ENCODE measurements at regions not wholly inside any gene's neighbourhood (a gene's known extent, or its start where the extent isn't known, plus 50 kb on each side); places are given as distances from the start of the nearest gene placed in this dataset.

GRCh38 chr4:13047591-13047990 lies 436.5 kb downstream of the RAB28 start:
- no peaks in the 10 kb centered on the region for H3K36me3 Mint-ChIP-seq (ENCODE audit: low read depth)
- no peak for DNase-seq
- Histone ChIP-seq H3K27ac (ENCODE audit: low read depth, low read length) (no peak overlapping the region), H3K4me1 (ENCODE audit: control insufficient read depth, insufficient read depth, low read length) (no peaks in the 10 kb centered on the region), H3K9ac (ENCODE audit: extremely low read depth, low read length, poor library complexity, severe bottlenecking) (no peak overlapping the region), H3K9me3 (ENCODE audit: control insufficient read depth, low read length) (no peaks in the 10 kb centered on the region), H3K4me3 (ENCODE audit: low read length) (no peak overlapping the region), H3K36me3 (ENCODE audit: control insufficient read depth, insufficient read depth, low read length) (no peaks in the 10 kb centered on the region), H3K27me3 (ENCODE audit: control insufficient read depth, insufficient read depth, low read length, poor library complexity, severe bottlenecking) (no peaks in the 10 kb centered on the region)
- H3K27me3 Mint-ChIP-seq (ENCODE audit: insufficient read depth), result no peaks in the 10 kb centered on the region
- no peaks in the 10 kb centered on the region for H3K9me3 Mint-ChIP-seq
- H3K4me3 Mint-ChIP-seq, result no peak overlapping the region
- no peaks in the 10 kb centered on the region for H3K4me1 Mint-ChIP-seq
- TF ChIP-seq CTCF (conservative IDR thresholded peaks at IDR 0.05), result no peak
- WGBS, 2 experiments (ENCODE audit: insufficient coverage in 1 of 2, insufficient read length in 1 of 2), result 91 to 92% methylated on average over 4 of the region's 4 CpGs
- no peak overlapping the region for H3K27ac Mint-ChIP-seq

GRCh38 chr4:13036841-13037240 lies 447.3 kb downstream of the RAB28 start:
- Histone ChIP-seq H3K9ac (ENCODE audit: extremely low read depth, low read length, poor library complexity, severe bottlenecking) (no peak overlapping the region), H3K9me3 (ENCODE audit: control insufficient read depth, low read length) (no peaks in the 10 kb centered on the region), H3K27me3 (ENCODE audit: control insufficient read depth, insufficient read depth, low read length, poor library complexity, severe bottlenecking) (no peaks in the 10 kb centered on the region), H3K4me3 (ENCODE audit: low read length) (no peak overlapping the region), H3K4me1 (ENCODE audit: control insufficient read depth, insufficient read depth, low read length) (no peaks in the 10 kb centered on the region), H3K36me3 (ENCODE audit: control insufficient read depth, insufficient read depth, low read length) (no peaks in the 10 kb centered on the region), H3K27ac (ENCODE audit: low read depth, low read length) (no peak overlapping the region)
- Mint-ChIP-seq H3K9me3 (peaks cover 2% of the 10 kb centered on the region), H3K27ac (no peak overlapping the region), H3K4me1 (no peaks in the 10 kb centered on the region), H3K27me3 (ENCODE audit: insufficient read depth) (no peaks in the 10 kb centered on the region), H3K36me3 (ENCODE audit: low read depth) (no peaks in the 10 kb centered on the region), H3K4me3 (no peak overlapping the region)
- no peak for TF ChIP-seq CTCF (conservative IDR thresholded peaks at IDR 0.05)
- 74 to 79% methylated on average over 2 to 3 of the region's 3 CpGs for WGBS, 2 experiments (ENCODE audit: insufficient coverage in 1 of 2, insufficient read length in 1 of 2)
- DNase-seq, result no peak

GRCh38 chr4:13032936-13033335 lies 451.2 kb downstream of the RAB28 start:
- WGBS, 2 experiments (ENCODE audit: insufficient coverage in 1 of 2, insufficient read length in 1 of 2), result 83 to 84% methylated on average over 1 of the region's 1 CpG
- no peak for TF ChIP-seq CTCF (conservative IDR thresholded peaks at IDR 0.05)
- Histone ChIP-seq H3K9ac (ENCODE audit: extremely low read depth, low read length, poor library complexity, severe bottlenecking) (no peak overlapping the region), H3K36me3 (ENCODE audit: control insufficient read depth, insufficient read depth, low read length) (no peaks in the 10 kb centered on the region), H3K27me3 (ENCODE audit: control insufficient read depth, insufficient read depth, low read length, poor library complexity, severe bottlenecking) (no peaks in the 10 kb centered on the region), H3K4me3 (ENCODE audit: low read length) (no peak overlapping the region), H3K4me1 (ENCODE audit: control insufficient read depth, insufficient read depth, low read length) (no peaks in the 10 kb centered on the region), H3K9me3 (ENCODE audit: control insufficient read depth, low read length) (no peaks in the 10 kb centered on the region), H3K27ac (ENCODE audit: low read depth, low read length) (no peak overlapping the region)
- no peak for DNase-seq
- Mint-ChIP-seq H3K4me3 (no peak overlapping the region), H3K4me1 (no peaks in the 10 kb centered on the region), H3K27me3 (ENCODE audit: insufficient read depth) (no peaks in the 10 kb centered on the region), H3K9me3 (peaks cover 2% of the 10 kb centered on the region), H3K36me3 (ENCODE audit: low read depth) (no peaks in the 10 kb centered on the region), H3K27ac (no peak overlapping the region)
